ENCODE measurements at regions not wholly inside any gene's neighbourhood (a gene's known extent, or its start where the extent isn't known, plus 50 kb on each side); places are given as distances from the start of the nearest gene placed in this dataset.
"Not testable (repeated sequence)": the region's sequence is repeated elsewhere in the genome, so short reads cannot be mapped to it uniquely, and the experiment has no call there.

- DNase-seq (ENCODE audit: low spot score): no peak
These were observed 124.4 kb upstream of the RNF32 start for GRCh38 chr7:156515911-156516790.

GRCh38 chr7:156514851-156515250, 125.7 kb upstream of the RNF32 start:
- no peak for DNase-seq (ENCODE audit: low spot score)

- no peak for DNase-seq (ENCODE audit: low spot score)
These were observed 129.1 kb upstream of the RNF32 start for GRCh38 chr7:156511426-156511825.

- no peak for DNase-seq (ENCODE audit: low spot score)
These were observed 129.6 kb upstream of the RNF32 start for GRCh38 chr7:156510966-156511365.

GRCh38 chr7:156509216-156509615, 131.4 kb upstream of the RNF32 start:
- no peak for DNase-seq (ENCODE audit: low spot score)

GRCh38 chr7:156505876-156506275, 134.7 kb upstream of the RNF32 start:
- DNase-seq (ENCODE audit: low spot score): no peak

- DNase-seq (ENCODE audit: low spot score): no peak
These were observed 135.7 kb upstream of the RNF32 start for GRCh38 chr7:156504687-156505545.

- no peak for DNase-seq (ENCODE audit: low spot score)
These were observed 136.6 kb upstream of the RNF32 start for GRCh38 chr7:156504006-156504405.

- DNase-seq (ENCODE audit: low spot score): no peak
These were observed 137.4 kb upstream of the RNF32 start for GRCh38 chr7:156503196-156503595.

GRCh38 chr7:156501815-156502214, 138.8 kb upstream of the RNF32 start:
- DNase-seq (ENCODE audit: low spot score): not testable (repeated sequence)

- no peak for DNase-seq (ENCODE audit: low spot score)
These were observed 141.2 kb upstream of the RNF32 start for GRCh38 chr7:156499247-156499881.

- DNase-seq (ENCODE audit: low spot score): no peak
These were observed 142.6 kb upstream of the RNF32 start for GRCh38 chr7:156497776-156498509.

- DNase-seq (ENCODE audit: low spot score): no peak
These were observed 143.7 kb upstream of the RNF32 start for GRCh38 chr7:156496865-156497264.

- peak; percentile 3 for DNase-seq (ENCODE audit: low spot score)
These were observed 144.2 kb upstream of the RNF32 start for GRCh38 chr7:156496363-156496769.

- no peak for DNase-seq (ENCODE audit: low spot score)
These were observed 145.6 kb upstream of the RNF32 start for GRCh38 chr7:156494960-156495359.

- no peak for DNase-seq (ENCODE audit: low spot score)
These were observed 146.6 kb upstream of the RNF32 start for GRCh38 chr7:156493942-156494341.

GRCh38 chr7:156492170-156492569, 148.4 kb upstream of the RNF32 start:
- no peak for DNase-seq (ENCODE audit: low spot score)

- DNase-seq (ENCODE audit: low spot score): no peak
These were observed 149.1 kb upstream of the RNF32 start for GRCh38 chr7:156491435-156491834.

GRCh38 chr7:156490021-156490800, 150.4 kb upstream of the RNF32 start:
- no peak for DNase-seq (ENCODE audit: low spot score)

- DNase-seq (ENCODE audit: low spot score): no peak
These were observed 152.6 kb upstream of the RNF32 start for GRCh38 chr7:156487811-156488533.

Measured in umbilical cord (tissue), 1 donor.